ENCODE measurements at regions not wholly inside any gene's neighbourhood (a gene's known extent, or its start where the extent isn't known, plus 50 kb on each side); places are given as distances from the start of the nearest gene placed in this dataset.

- TF ChIP-seq CTCF (conservative IDR thresholded peaks at IDR 0.05; ENCODE audit: low read length) (no peak), EZH2phosphoT487 (IDR thresholded peaks at IDR 0.05; ENCODE audit: borderline replicate concordance) (no peak)
Observed at GRCh38 chr18:42183746-42184145, 228.7 kb downstream of the PIK3C3 start.
